Panc1 (cell line): ENCODE measurements at regions not wholly inside any gene's neighbourhood (a gene's known extent, or its start where the extent isn't known, plus 50 kb on each side); places are given as distances from the start of the nearest gene placed in this dataset.

ENCODE experiments used
- ATAC-seq: fragments of 200-7000 bp; cut with Tn5 transposase; 2 replicates; pipeline ENCODE4 v1.9.1; 2020; ENCODE audit warnings: mild to moderate bottlenecking, moderate library complexity
- BruUV-seq: library from RNA; stranded (reverse); fragments of 400-500 nt; replicated peaks from 2 replicates; lab custom pipeline; 2021; lab: Mats Ljungman, UMichigan
- CTCF ChIA-PET: fragments of 300-600 bp; sonication (Branson Sonifier 250); formaldehyde crosslinking; loops from one replicate; lab custom pipeline; 2022; ENCODE audit warnings: antibody characterized with exemption; lab: Charles Lee
- POLR2A ChIA-PET: fragments of 300-600 bp; sonication (Branson Sonifier 250); formaldehyde crosslinking; loops from one replicate; lab custom pipeline; 2022; ENCODE audit warnings: antibody characterized with exemption; lab: Charles Lee
- DNase-seq: peaks from one replicate; pipeline ENCODE4 v3.0.0-alpha.2; 2010; ENCODE audit warnings: low read depth, low spot score
- H3K27ac ChIP-seq: 2 replicates; pipeline ENCODE4 v1.5.1; 2011; ENCODE audit warnings: mild to moderate bottlenecking, low read length, inconsistent platforms
- H3K27me3 ChIP-seq: fragments of 200-500 bp; sonication (Bioruptor generic); 2 replicates; pipeline ENCODE4 v1.6.0; 2014; ENCODE audit warnings: low read length, inconsistent platforms; ENCODE audit not compliant: control insufficient read depth, insufficient read depth
- H3K36me3 ChIP-seq: fragments of 200-500 bp; sonication (Bioruptor generic); 2 replicates; pipeline ENCODE4 v1.5.1; 2014; ENCODE audit warnings: inconsistent platforms, mild to moderate bottlenecking, low read length, moderate library complexity; ENCODE audit not compliant: control insufficient read depth, insufficient read depth
- H3K4me1 ChIP-seq: 2 replicates; pipeline ENCODE4 v1.5.1; 2011; ENCODE audit warnings: inconsistent platforms, mild to moderate bottlenecking, low read length, moderate library complexity; ENCODE audit not compliant: control insufficient read depth, insufficient read depth
- H3K4me3 ChIP-seq, 2 experiments: 2 replicates each; pipeline ENCODE4 v1.5.1; 2011 to 2012; ENCODE audit warnings: low read depth in 2 of 2, low read length in 2 of 2, mild to moderate bottlenecking in 2 of 2, inconsistent platforms in 1 of 2, moderate library complexity in 1 of 2
- H3K9me3 ChIP-seq: fragments of 200-500 bp; sonication (Bioruptor generic); 2 replicates; pipeline ENCODE4 v1.5.1; 2014; ENCODE audit warnings: low read depth, mild to moderate bottlenecking, inconsistent platforms, low read length, moderate library complexity; ENCODE audit not compliant: control insufficient read depth, insufficient read depth
- POLR2AphosphoS5 ChIP-seq: IDR thresholded peaks from 2 replicates; pipeline ENCODE4 v1.6.1; 2012; ENCODE audit warnings: mild to moderate bottlenecking, low read depth, low read length, moderate library complexity
- REST ChIP-seq, 2 experiments: IDR thresholded peaks; 2 replicates each; pipeline ENCODE4 v1.6.1; 2011 to 2012; ENCODE audit warnings: low read depth in 2 of 2, control low read depth in 1 of 2, low read length in 1 of 2, mild to moderate bottlenecking in 1 of 2, moderate library complexity in 1 of 2; ENCODE audit not compliant: insufficient read depth in 1 of 2
- SIN3A ChIP-seq: IDR thresholded peaks from 2 replicates; pipeline ENCODE4 v1.6.1; 2012; ENCODE audit warnings: low read depth, mild to moderate bottlenecking, low read length, moderate library complexity, borderline replicate concordance; ENCODE audit not compliant: insufficient read depth
- TCF7L2 ChIP-seq: IDR thresholded peaks from 2 replicates; pipeline ENCODE4 v1.6.1; 2011; ENCODE audit warnings: mild to moderate bottlenecking, low read depth, low read length, inconsistent platforms
- in situ Hi-C: cut with HindIII; loops from 2 replicates; pipeline ENCODE4 v1.10.0; 2016; ENCODE audit warnings: low sequenced_read_pairs, low pct_unique_long_range_greater_than_20kb
- intact Hi-C: fragments of 100-400 bp; cut with micrococcal nuclease; formaldehyde crosslinking; loops from one replicate; pipeline ENCODE4 v1.10.0; 2022; ENCODE audit not compliant: unreplicated experiment
- TF ChIP-seq, protein P1 (sequence below): fragments of 450-650 bp; IDR thresholded peaks from 2 replicates; pipeline ENCODE4 v1.5.1; 2017; ENCODE audit warnings: mild to moderate bottlenecking

- Histone ChIP-seq H3K4me3 (no peak overlapping the region), H3K27ac (no peak overlapping the region), H3K27me3 (no peaks in the 10 kb centered on the region; the same call in 1 of the 2 replicates), H3K36me3 (no peaks in the 10 kb centered on the region), H3K4me1 (no peaks in the 10 kb centered on the region; the same call in 1 of the 2 replicates), H3K9me3 (no peaks in the 10 kb centered on the region)
- intact Hi-C loops (no loop called here), in situ Hi-C loops (no loop called here)
- ATAC-seq, result no peak
- ChIA-PET POLR2A (no interaction called here), CTCF (no interaction called here)
- TF ChIP-seq REST (IDR thresholded peaks at IDR 0.05; ENCODE audit: insufficient read depth in 1 of 2, low read depth in 2 of 2, low read length in 1 of 2) (no peak), SIN3A (no peak), TCF7L2 (no peak), POLR2AphosphoS5 (no peak)
- TF ChIP-seq, protein P1, sequence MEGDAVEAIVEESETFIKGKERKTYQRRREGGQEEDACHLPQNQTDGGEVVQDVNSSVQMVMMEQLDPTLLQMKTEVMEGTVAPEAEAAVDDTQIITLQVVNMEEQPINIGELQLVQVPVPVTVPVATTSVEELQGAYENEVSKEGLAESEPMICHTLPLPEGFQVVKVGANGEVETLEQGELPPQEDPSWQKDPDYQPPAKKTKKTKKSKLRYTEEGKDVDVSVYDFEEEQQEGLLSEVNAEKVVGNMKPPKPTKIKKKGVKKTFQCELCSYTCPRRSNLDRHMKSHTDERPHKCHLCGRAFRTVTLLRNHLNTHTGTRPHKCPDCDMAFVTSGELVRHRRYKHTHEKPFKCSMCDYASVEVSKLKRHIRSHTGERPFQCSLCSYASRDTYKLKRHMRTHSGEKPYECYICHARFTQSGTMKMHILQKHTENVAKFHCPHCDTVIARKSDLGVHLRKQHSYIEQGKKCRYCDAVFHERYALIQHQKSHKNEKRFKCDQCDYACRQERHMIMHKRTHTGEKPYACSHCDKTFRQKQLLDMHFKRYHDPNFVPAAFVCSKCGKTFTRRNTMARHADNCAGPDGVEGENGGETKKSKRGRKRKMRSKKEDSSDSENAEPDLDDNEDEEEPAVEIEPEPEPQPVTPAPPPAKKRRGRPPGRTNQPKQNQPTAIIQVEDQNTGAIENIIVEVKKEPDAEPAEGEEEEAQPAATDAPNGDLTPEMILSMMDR, result no peak
- no peak for DNase-seq
- BruUV-seq, result no TSS peak
These were observed 107.7 kb upstream of the ADRA2C start for GRCh38 chr4:3658530-3658913.

DNA sequence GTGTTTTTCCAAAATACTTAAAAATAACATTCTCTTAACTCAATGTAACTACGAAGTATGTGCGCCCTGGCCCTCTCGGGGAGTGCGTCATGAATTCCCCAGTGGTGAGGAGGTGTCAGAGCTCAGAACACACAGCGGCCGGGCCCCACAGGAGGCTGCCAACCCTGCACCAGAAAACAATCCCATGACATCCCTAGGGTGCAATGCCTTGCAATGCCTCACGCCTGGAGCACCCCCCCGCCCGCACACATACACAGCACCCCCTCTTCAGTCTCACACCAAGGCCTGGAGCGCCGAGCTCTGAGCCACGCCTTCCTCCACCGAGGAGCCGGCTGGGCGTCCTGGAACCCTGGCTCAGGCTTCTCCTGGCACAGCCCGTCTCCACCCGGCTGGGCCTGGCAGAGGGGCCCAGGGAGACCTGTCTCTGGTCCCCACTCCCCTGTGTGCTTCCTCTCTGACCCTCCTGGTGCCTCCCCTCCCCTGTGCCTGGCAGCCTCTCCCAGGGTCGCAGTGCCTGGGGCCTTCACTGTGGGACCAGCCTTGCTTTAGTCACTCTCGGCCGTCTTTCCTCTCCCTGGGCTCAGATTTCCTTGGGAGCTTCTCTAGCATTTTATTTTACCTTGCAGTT lies 108.2 kb upstream of the ADRA2C start:
- in situ Hi-C loops, result no loop called here
- Histone ChIP-seq H3K27me3 (no peaks in the 10 kb centered on the region; the same call in 1 of the 2 replicates), H3K36me3 (no peaks in the 10 kb centered on the region), H3K4me1 (no peaks in the 10 kb centered on the region; the same call in 1 of the 2 replicates), H3K9me3 (no peaks in the 10 kb centered on the region), H3K4me3 (no peak overlapping the region), H3K27ac (no peak overlapping the region)
- TF ChIP-seq TCF7L2 (no peak), POLR2AphosphoS5 (no peak), SIN3A (no peak), REST (IDR thresholded peaks at IDR 0.05; ENCODE audit: insufficient read depth in 1 of 2, low read depth in 2 of 2, low read length in 1 of 2) (no peak)
- TF ChIP-seq, protein P1, result no peak
- ATAC-seq (no peak), DNase-seq (no peak)
- POLR2A ChIA-PET, result no interaction called here
- intact Hi-C loops, result no loop called here
- CTCF ChIA-PET, result no interaction called here
- no TSS peak for BruUV-seq
